SW 1271 (cell line): ENCODE measurements at regions not wholly inside any gene's neighbourhood (a gene's known extent, or its start where the extent isn't known, plus 50 kb on each side); places are given as distances from the start of the nearest gene placed in this dataset.

Source experiments
- DNase-seq, 2 experiments: peaks; one replicate each; lab custom pipeline; 2025; lab: John Stamatoyannopoulos, UW

GRCh38 chr1:58310469-58310868, 236.1 kb downstream of the OMA1 start:
- no peak for DNase-seq

GRCh38 chr1:58308206-58308605, 238.3 kb downstream of the OMA1 start:
- no peak for DNase-seq

- no peak for DNase-seq
Measured at GRCh38 chr1:58307431-58307830, 239.1 kb downstream of the OMA1 start.

GRCh38 chr1:58305622-58306021, 240.9 kb downstream of the OMA1 start:
- DNase-seq = no peak

- no peak for DNase-seq
Measured at GRCh38 chr1:58304346-58304975, 242.1 kb downstream of the OMA1 start.

GRCh38 chr1:58303841-58304240, 242.7 kb downstream of the OMA1 start:
- DNase-seq = no peak

GRCh38 chr1:58293388-58293787, 253.1 kb downstream of the OMA1 start:
- no peak for DNase-seq

- no peak for DNase-seq
Measured at GRCh38 chr1:58290685-58291372, 255.7 kb downstream of the OMA1 start.

- no peak for DNase-seq
Measured at GRCh38 chr1:58288624-58289142, 257.8 kb downstream of the OMA1 start.

GRCh38 chr1:58287894-58288623, 258.5 kb downstream of the OMA1 start:
- no peak for DNase-seq

- no peak for DNase-seq
Measured at GRCh38 chr1:58284225-58284510, 262.4 kb downstream of the OMA1 start.

- no peak for DNase-seq
Measured at GRCh38 chr1:58283388-58284224, 262.9 kb downstream of the OMA1 start.

GRCh38 chr1:58282623-58283387, 263.7 kb downstream of the OMA1 start:
- DNase-seq = no peak

GRCh38 chr1:58266242-58266641, 280.3 kb downstream of the OMA1 start:
- DNase-seq = no peak

GRCh38 chr1:58264462-58264861, 282.1 kb downstream of the OMA1 start:
- no peak for DNase-seq

GRCh38 chr1:58262702-58263101, 283.8 kb downstream of the OMA1 start:
- no peak for DNase-seq

GRCh38 chr1:58258082-58258481, 288.4 kb downstream of the OMA1 start:
- DNase-seq = no peak

- DNase-seq = no peak
Measured at GRCh38 chr1:58257003-58257402, 289.5 kb downstream of the OMA1 start.

GRCh38 chr1:58256546-58256945, 290.0 kb downstream of the OMA1 start:
- no peak for DNase-seq

GRCh38 chr1:58256041-58256440, 290.5 kb downstream of the OMA1 start:
- DNase-seq = no peak

- DNase-seq = no peak
Measured at GRCh38 chr1:58255192-58255591, 291.3 kb downstream of the OMA1 start.
